GM12864 (cell line): ENCODE measurements at regions not wholly inside any gene's neighbourhood (a gene's known extent, or its start where the extent isn't known, plus 50 kb on each side); places are given as distances from the start of the nearest gene placed in this dataset.

Experiments
- DNase-seq: peaks from one replicate; pipeline ENCODE4 v3.0.0-alpha.2; 2011; ENCODE audit warnings: low read depth
- H3K4me3 ChIP-seq: 2 replicates; pipeline ENCODE4 v1.5.1; 2011; ENCODE audit warnings: mild to moderate bottlenecking, low read depth, low read length, control low read depth
- CTCF ChIP-seq: IDR thresholded peaks from 2 replicates; pipeline ENCODE4 v1.5.1; 2011; ENCODE audit warnings: low read depth, mild to moderate bottlenecking, moderate library complexity, low read length, control low read depth, inconsistent platforms; ENCODE audit errors: missing control alignments

GRCh38 chr20:50379049-50379990 is 130.9 kb upstream of the PTPN1 start:
- DNase-seq, result no peak
- H3K4me3 ChIP-seq, result no peak overlapping the region
- TF ChIP-seq CTCF, result no peak

DNA sequence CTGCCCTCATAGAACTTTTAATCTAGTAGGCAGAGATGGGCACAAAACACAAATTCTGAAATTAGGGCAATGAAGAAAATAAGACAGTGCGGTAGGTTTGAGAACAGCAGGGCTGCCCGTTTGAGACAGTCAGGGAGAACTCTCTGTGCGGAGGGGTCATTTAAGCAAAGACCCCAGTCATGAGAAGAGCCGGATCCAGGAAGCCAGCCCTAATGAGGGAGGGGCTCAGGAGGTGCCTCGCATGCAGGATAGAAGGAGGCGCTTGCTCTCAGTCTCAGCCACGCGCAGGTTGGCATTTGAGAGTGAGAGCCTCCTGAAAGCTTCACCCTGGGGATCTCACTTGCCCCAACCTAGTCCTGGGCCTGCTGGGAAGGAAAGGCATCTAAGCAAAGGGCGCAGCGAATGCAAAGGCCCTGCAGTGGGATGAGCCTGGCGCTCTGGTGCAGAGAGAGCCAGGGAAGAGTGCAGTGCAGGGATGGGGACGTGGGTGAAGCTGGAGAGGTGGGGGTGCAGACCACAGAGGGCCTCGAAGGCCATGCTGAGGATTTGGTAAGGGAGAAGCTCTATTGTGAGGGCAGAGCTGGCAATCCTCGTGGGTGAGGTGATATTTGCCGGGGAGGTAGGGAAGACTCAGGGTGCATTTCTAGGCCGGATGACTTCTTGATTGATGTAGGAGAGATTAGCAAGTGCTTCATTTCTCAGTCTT is 130.0 kb upstream of the PTPN1 start:
- DNase-seq, result no peak
- TF ChIP-seq CTCF, result no peak
- H3K4me3 ChIP-seq, result no peak overlapping the region

DNA sequence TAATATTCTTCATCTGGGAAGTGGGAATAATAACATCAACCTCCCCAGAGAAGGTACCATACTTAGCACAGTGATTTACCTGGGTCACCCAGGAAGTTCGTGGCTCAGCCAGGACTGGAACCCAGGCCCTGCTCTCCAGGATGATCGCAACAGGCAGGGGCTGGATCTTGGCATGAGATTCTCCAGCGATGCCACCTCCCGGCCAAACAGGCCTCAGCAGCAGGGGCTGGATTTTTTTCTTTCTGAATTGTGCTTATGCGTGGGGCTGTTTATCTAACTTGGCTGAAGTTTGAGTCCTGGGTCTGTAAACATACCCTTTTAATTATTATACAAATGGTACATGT is 129.5 kb upstream of the PTPN1 start:
- DNase-seq, result no peak
- peak; percentile 20 for TF ChIP-seq CTCF
- no peak overlapping the region for H3K4me3 ChIP-seq

DNA sequence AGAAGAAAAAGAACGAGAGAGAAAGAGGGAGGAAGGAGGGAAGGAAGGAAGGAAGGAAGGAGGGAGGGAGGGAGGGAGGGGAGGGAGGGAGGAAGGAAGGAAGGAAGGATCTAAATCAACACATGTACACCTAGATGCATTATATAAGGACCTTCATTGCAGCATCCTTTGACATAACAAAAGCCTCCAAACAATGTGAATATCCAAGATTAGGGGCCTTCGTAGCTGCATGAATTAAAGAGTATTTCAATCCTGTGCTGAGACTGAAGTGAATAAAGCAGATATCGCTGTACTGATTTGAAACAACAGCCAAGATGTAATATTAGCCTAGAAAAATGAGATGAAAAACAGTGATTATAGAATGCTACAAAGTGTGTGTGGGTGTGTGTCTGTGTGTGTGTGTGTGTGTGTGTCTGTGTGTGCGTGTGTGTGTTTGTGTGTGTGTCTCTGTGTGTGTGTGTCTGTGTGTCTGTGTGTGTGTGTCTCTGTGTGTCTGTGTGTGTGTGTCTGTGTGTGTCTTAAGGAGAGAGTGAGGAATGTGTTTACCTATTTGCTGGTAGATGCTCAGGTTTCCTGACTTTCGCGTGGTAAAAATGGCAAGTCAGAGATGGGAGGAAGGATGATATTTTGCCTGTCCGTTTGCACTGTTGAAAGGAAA is 129.0 kb upstream of the PTPN1 start:
- no peak overlapping the region for H3K4me3 ChIP-seq
- no peak for TF ChIP-seq CTCF
- no peak for DNase-seq

DNA sequence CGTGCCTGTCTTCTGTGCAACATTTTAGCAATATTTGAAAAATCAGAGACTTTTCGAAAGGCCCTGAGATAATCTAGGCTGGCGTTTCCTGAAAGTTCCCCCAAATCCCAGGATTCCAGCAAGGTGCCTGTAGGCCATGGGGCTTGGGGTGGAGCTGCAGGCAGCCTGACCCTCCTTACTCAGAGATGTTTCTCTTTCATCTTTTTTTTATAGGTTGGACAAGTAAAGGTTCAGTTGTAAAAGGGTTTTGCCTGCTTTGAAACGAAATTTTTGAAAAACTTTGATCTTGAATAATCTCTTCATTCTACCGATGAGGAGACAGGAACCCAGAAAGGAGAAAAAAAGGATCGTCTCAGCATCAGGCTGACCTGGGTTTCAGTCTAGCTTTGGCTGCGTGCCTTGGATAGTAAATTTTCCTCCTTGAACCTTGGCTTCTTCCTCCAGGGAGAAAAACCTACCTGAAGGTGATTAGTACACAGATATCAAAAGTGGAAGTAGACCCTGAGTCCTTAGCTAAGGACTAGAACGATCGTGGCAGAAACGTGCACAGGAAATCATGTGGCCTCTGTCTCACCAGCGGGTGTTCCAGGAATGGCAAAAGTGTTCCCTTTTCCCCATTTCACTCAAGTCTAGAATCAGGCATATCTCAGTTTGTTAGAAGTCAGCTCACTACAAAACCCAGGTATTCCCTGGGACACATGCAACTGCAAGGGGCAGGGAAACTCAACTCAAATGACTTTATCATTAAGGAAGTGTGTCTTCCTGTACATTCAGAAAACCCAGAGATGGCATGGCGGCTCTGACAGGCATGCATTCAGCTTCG is 128.2 kb upstream of the PTPN1 start:
- DNase-seq, result peak; percentile 25
- no peak for TF ChIP-seq CTCF
- no peak overlapping the region for H3K4me3 ChIP-seq
